Neuronal stem cell (in vitro differentiated cells): ENCODE measurements at regions not wholly inside any gene's neighbourhood (a gene's known extent, or its start where the extent isn't known, plus 50 kb on each side); places are given as distances from the start of the nearest gene placed in this dataset.

Experiments used
- DNase-seq: peaks from one replicate; pipeline ENCODE4 v3.0.0-alpha.2; 2013; ENCODE audit warnings: low spot score
- H2AFZ ChIP-seq: one replicate; pipeline ENCODE4 v1.6.1; 2013; ENCODE audit warnings: mild to moderate bottlenecking, low read length, inconsistent platforms
- H2AK5ac ChIP-seq: 2 replicates; pipeline ENCODE4 v1.6.1; 2013; ENCODE audit warnings: low read depth, mild to moderate bottlenecking, inconsistent platforms, low read length, moderate library complexity, mixed read lengths
- H2BK120ac ChIP-seq: 2 replicates; pipeline ENCODE4 v1.6.1; 2013; ENCODE audit warnings: low read depth, mild to moderate bottlenecking, inconsistent platforms, low read length, moderate library complexity, mixed read lengths
- H2BK12ac ChIP-seq: one replicate; pipeline ENCODE4 v1.6.1; 2013; ENCODE audit warnings: low read length, inconsistent platforms
- H2BK15ac ChIP-seq: 2 replicates; pipeline ENCODE4 v1.6.1; 2013; ENCODE audit warnings: mild to moderate bottlenecking, low read length, inconsistent platforms, mixed read lengths
- H2BK5ac ChIP-seq: one replicate; pipeline ENCODE4 v1.6.1; 2013; ENCODE audit warnings: inconsistent platforms, mild to moderate bottlenecking, low read length, moderate library complexity
- H3K14ac ChIP-seq: one replicate; pipeline ENCODE4 v1.6.1; 2013; ENCODE audit warnings: low read length, inconsistent platforms
- H3K18ac ChIP-seq: 2 replicates; pipeline ENCODE4 v1.6.1; 2013; ENCODE audit warnings: low read length, inconsistent platforms
- H3K23ac ChIP-seq: 2 replicates; pipeline ENCODE4 v1.6.1; 2013; ENCODE audit warnings: low read depth, mild to moderate bottlenecking, mixed read lengths, low read length, inconsistent platforms; ENCODE audit not compliant: poor library complexity
- H3K27ac ChIP-seq: replicated peaks from 3 replicates; pipeline ENCODE4 v1.5.1; 2013; ENCODE audit warnings: low read length, inconsistent platforms
- H3K27me3 ChIP-seq, 3 experiments: 2 replicates each; pipeline ENCODE4 v1.6.1; 2013; ENCODE audit warnings: low read length in 3 of 3, mild to moderate bottlenecking in 2 of 3, inconsistent platforms in 1 of 3, low read depth in 1 of 3, mixed read lengths in 1 of 3, moderate library complexity in 1 of 3; ENCODE audit not compliant: control insufficient read depth in 3 of 3, insufficient read depth in 3 of 3
- H3K36me3 ChIP-seq, 2 donors: replicated peaks in 1 of 2; 2 replicates each; pipeline ENCODE4 v1.6.1; 2013; ENCODE audit warnings: low read length in 2 of 2; ENCODE audit not compliant: control insufficient read depth in 2 of 2, insufficient read depth in 2 of 2
- H3K4ac ChIP-seq: 2 replicates; pipeline ENCODE4 v1.6.1; 2013; ENCODE audit warnings: inconsistent platforms, mild to moderate bottlenecking, low read length, moderate library complexity
- H3K4me1 ChIP-seq, 2 donors: 1 replicate in 1 of 2; 2 replicates in 1 of 2; pipeline ENCODE4 v1.6.1; 2013; ENCODE audit warnings: low read length in 2 of 2, low read depth in 1 of 2; ENCODE audit not compliant: control insufficient read depth in 2 of 2, insufficient read depth in 1 of 2
- H3K4me2 ChIP-seq: one replicate; pipeline ENCODE4 v1.6.1; 2013; ENCODE audit warnings: mild to moderate bottlenecking, low read length, inconsistent platforms; ENCODE audit not compliant: insufficient read depth, poor library complexity, severe bottlenecking
- H3K4me3 ChIP-seq, 2 donors: 2 replicates each; pipeline ENCODE4 v1.5.1; 2013; ENCODE audit warnings: low read length in 2 of 2, mild to moderate bottlenecking in 2 of 2, inconsistent platforms in 1 of 2, moderate library complexity in 1 of 2
- H3K79me1 ChIP-seq: one replicate; pipeline ENCODE4 v1.6.1; 2013; ENCODE audit warnings: low read depth, mild to moderate bottlenecking, inconsistent platforms, low read length, moderate library complexity
- H3K9ac ChIP-seq: one replicate; pipeline ENCODE4 v1.6.1; 2013; ENCODE audit warnings: mild to moderate bottlenecking, low read depth, low read length, inconsistent platforms; ENCODE audit not compliant: poor library complexity
- H3K9me3 ChIP-seq, 2 donors: replicated peaks in 1 of 2; 2 replicates each; pipeline versions ENCODE3 to v1.6.1; 2013; ENCODE audit warnings: low read length in 2 of 2, mild to moderate bottlenecking in 2 of 2, inconsistent platforms in 1 of 2, low read depth in 1 of 2, mixed read lengths in 1 of 2, moderate library complexity in 1 of 2; ENCODE audit not compliant: control insufficient read depth in 2 of 2, insufficient read depth in 1 of 2
- H4K8ac ChIP-seq: one replicate; pipeline ENCODE4 v1.6.1; 2013; ENCODE audit warnings: low read depth, mild to moderate bottlenecking, inconsistent platforms, low read length, moderate library complexity
- H4K91ac ChIP-seq: one replicate; pipeline ENCODE4 v1.6.1; 2013; ENCODE audit warnings: low read length, low read depth, mild to moderate bottlenecking, inconsistent platforms; ENCODE audit not compliant: poor library complexity
- WGBS, 2 donors: extraction: QIAGEN DNeasy Blood & Tissue Kit; methylation state at CpG; one replicate each; pipeline ENCODE4 v1.1.7; 2013; ENCODE audit warnings: missing lambda C conversion rate in 2 of 2, mixed read lengths in 1 of 2; ENCODE audit not compliant: insufficient read length in 2 of 2, insufficient replicate concordance in 1 of 2; ENCODE audit errors: extremely low coverage in 2 of 2; 5-methylcytosine and 5-hydroxymethylcytosine counted together

- no peaks in the 10 kb centered on the region for H3K79me1 ChIP-seq
- no peak overlapping the region for H3K23ac ChIP-seq
- H3K27ac ChIP-seq = no peak overlapping the region
- no peak overlapping the region for H3K4me2 ChIP-seq
- WGBS, 2 donors = no CpG with 5 or more reads among the region's 3 CpGs
- H3K4ac ChIP-seq = no peak overlapping the region
- H4K8ac ChIP-seq = no peak overlapping the region
- H2AK5ac ChIP-seq = no peak overlapping the region
- H3K9ac ChIP-seq = no peak overlapping the region
- H3K4me1 ChIP-seq = peaks cover 7 to 17% of the 10 kb centered on the region in 2 donors
- no peak overlapping the region for H3K18ac ChIP-seq
- no peak overlapping the region for H2BK5ac ChIP-seq
- no peaks in the 10 kb centered on the region for H3K27me3 ChIP-seq
- no peaks in the 10 kb centered on the region for H3K36me3 ChIP-seq
- H2AFZ ChIP-seq = no peak overlapping the region
- no peak overlapping the region for H2BK12ac ChIP-seq
- no peak overlapping the region for H2BK120ac ChIP-seq
- H3K14ac ChIP-seq = no peak overlapping the region
- no peak overlapping the region for H2BK15ac ChIP-seq
- DNase-seq = no peak
- H3K4me3 ChIP-seq = no peak overlapping the region
- no peak overlapping the region for H4K91ac ChIP-seq
- H3K9me3 ChIP-seq = no peaks in the 10 kb centered on the region
Measured at GRCh38 chr1:79852004-79852403, 845.5 kb upstream of the ADGRL4 start.

- Histone ChIP-seq H3K4ac (no peak overlapping the region), H2BK120ac (no peak overlapping the region), H2AK5ac (no peak overlapping the region), H2AFZ (no peak overlapping the region), H3K9ac (no peak overlapping the region), H3K14ac (no peak overlapping the region), H4K8ac (no peak overlapping the region), H3K4me3 (no peak overlapping the region), H2BK15ac (no peak overlapping the region), H3K27me3 (no peaks in the 10 kb centered on the region), H2BK5ac (no peak overlapping the region), H3K18ac (no peak overlapping the region), H3K27ac (no peak overlapping the region), H2BK12ac (no peak overlapping the region), H3K9me3 (no peaks in the 10 kb centered on the region), H4K91ac (no peak overlapping the region), H3K79me1 (no peaks in the 10 kb centered on the region), H3K4me2 (no peak overlapping the region), H3K4me1 (peaks cover 7 to 22% of the 10 kb centered on the region in 2 donors), H3K23ac (no peak overlapping the region), H3K36me3 (no peaks in the 10 kb centered on the region)
- no peak for DNase-seq
- WGBS, 2 donors = no CpG with 5 or more reads among the region's 1 CpG
Measured at GRCh38 chr1:79849388-79849787, 842.9 kb upstream of the ADGRL4 start.

GRCh38 chr1:79848316-79848715, 841.8 kb upstream of the ADGRL4 start:
- no peak overlapping the region for H3K9ac ChIP-seq
- no peak for DNase-seq
- no peaks in the 10 kb centered on the region for H3K79me1 ChIP-seq

GRCh38 chr1:79847700-79848099, 841.2 kb upstream of the ADGRL4 start:
- Histone ChIP-seq H2BK120ac (no peak overlapping the region), H3K23ac (no peak overlapping the region), H3K14ac (no peak overlapping the region), H3K79me1 (no peaks in the 10 kb centered on the region), H3K9me3 (peaks cover 0 to 3% of the 10 kb centered on the region in 2 donors), H4K91ac (no peak overlapping the region), H3K4me1 (peaks cover 4 to 15% of the 10 kb centered on the region in 2 donors), H3K27ac (no peak overlapping the region), H4K8ac (no peak overlapping the region), H3K9ac (no peak overlapping the region), H2BK15ac (no peak overlapping the region), H3K18ac (no peak overlapping the region), H2AFZ (peak overlapping the region; percentile 30), H2BK12ac (no peak overlapping the region), H2BK5ac (no peak overlapping the region), H3K4me2 (no peak overlapping the region), H3K4me3 (no peak overlapping the region), H2AK5ac (no peak overlapping the region), H3K4ac (no peak overlapping the region), H3K27me3 (no peaks in the 10 kb centered on the region), H3K36me3 (no peaks in the 10 kb centered on the region)
- no peak for DNase-seq
- no CpG with 5 or more reads among the region's 5 CpGs for WGBS, 2 donors

More at GRCh38 chr1:79848316-79848715, 841.8 kb upstream of the ADGRL4 start:
- peaks cover 7 to 20% of the 10 kb centered on the region in 2 donors for H3K4me1 ChIP-seq
- peaks cover 0 to 3% of the 10 kb centered on the region in 2 donors for H3K9me3 ChIP-seq
- H3K4me3 ChIP-seq = no peak overlapping the region
- no peak overlapping the region for H2BK120ac ChIP-seq
- no peak overlapping the region for H3K27ac ChIP-seq
- no peak overlapping the region for H3K14ac ChIP-seq
- no peaks in the 10 kb centered on the region for H3K27me3 ChIP-seq
- no peaks in the 10 kb centered on the region for H3K36me3 ChIP-seq
- H4K8ac ChIP-seq = no peak overlapping the region
- no peak overlapping the region for H2BK5ac ChIP-seq
- no peak overlapping the region for H3K4me2 ChIP-seq
- no peak overlapping the region for H3K4ac ChIP-seq
- no peak overlapping the region for H2BK12ac ChIP-seq
- H2BK15ac ChIP-seq = no peak overlapping the region
- no peak overlapping the region for H2AK5ac ChIP-seq
- no peak overlapping the region for H3K18ac ChIP-seq
- no peak overlapping the region for H4K91ac ChIP-seq
- H2AFZ ChIP-seq = peak overlapping the region; percentile 30
- no peak overlapping the region for H3K23ac ChIP-seq
